Liver (tissue), 3 donors: ENCODE measurements at regions not wholly inside any gene's neighbourhood (a gene's known extent, or its start where the extent isn't known, plus 50 kb on each side); places are given as distances from the start of the nearest gene placed in this dataset.

Experiments
- GABPA ChIP-seq, 2 donors: IDR thresholded peaks in 1 of 2; conservative IDR thresholded peaks in 1 of 2; 2 replicates each; pipeline ENCODE4 v1.6.1; 2016; ENCODE audit warnings: antibody characterized with exemption in 2 of 2, mild to moderate bottlenecking in 1 of 2, moderate library complexity in 1 of 2
- JUND ChIP-seq, 2 donors: IDR thresholded peaks; 2 replicates each; pipeline ENCODE4 v1.6.1; 2016; ENCODE audit warnings: antibody characterized with exemption in 2 of 2
- MAX ChIP-seq: IDR thresholded peaks from 2 replicates; pipeline ENCODE4 v1.6.1; 2016; ENCODE audit warnings: antibody characterized with exemption
- RAD21 ChIP-seq, 2 donors: IDR thresholded peaks; 2 replicates each; pipeline ENCODE4 v1.6.1; 2016; ENCODE audit warnings: antibody characterized with exemption in 2 of 2, mild to moderate bottlenecking in 2 of 2
- REST ChIP-seq: IDR thresholded peaks from 2 replicates; pipeline ENCODE4 v1.6.1; 2016; ENCODE audit warnings: antibody characterized with exemption, mild to moderate bottlenecking
- SP1 ChIP-seq: IDR thresholded peaks from 2 replicates; pipeline ENCODE4 v1.6.1; 2018; ENCODE audit warnings: antibody characterized with exemption, mild to moderate bottlenecking
- YY1 ChIP-seq: IDR thresholded peaks from 2 replicates; pipeline ENCODE4 v1.6.1; 2016; ENCODE audit warnings: antibody characterized with exemption, mild to moderate bottlenecking
- TF ChIP-seq, protein P1 (sequence below): fragments of 150-350 bp; IDR thresholded peaks from 2 replicates; pipeline ENCODE4 v1.5.1; 2017; ENCODE audit warnings: improper control_type of control experiment, low read depth, low read length; ENCODE audit not compliant: missing input control
- TF ChIP-seq, protein P2 (sequence below): IDR thresholded peaks from 2 replicates; pipeline ENCODE4 v1.6.1; 2016; ENCODE audit warnings: antibody characterized with exemption
- donor health status: healthy.
- donor health status: healthy.

GRCh38 chr6:142633317-142633716 lies 311.7 kb downstream of the HIVEP2 start:
- TF ChIP-seq YY1 (no peak), REST (no peak), RAD21 (IDR thresholded peaks at IDR 0.05) (no peak), JUND (IDR thresholded peaks at IDR 0.05) (no peak), MAX (no peak), GABPA (IDR thresholded peaks at IDR 0.05 in 1 of 2, conservative IDR thresholded peaks at IDR 0.05 in 1 of 2) (no peak), SP1 (no peak)
- TF ChIP-seq, protein P1, sequence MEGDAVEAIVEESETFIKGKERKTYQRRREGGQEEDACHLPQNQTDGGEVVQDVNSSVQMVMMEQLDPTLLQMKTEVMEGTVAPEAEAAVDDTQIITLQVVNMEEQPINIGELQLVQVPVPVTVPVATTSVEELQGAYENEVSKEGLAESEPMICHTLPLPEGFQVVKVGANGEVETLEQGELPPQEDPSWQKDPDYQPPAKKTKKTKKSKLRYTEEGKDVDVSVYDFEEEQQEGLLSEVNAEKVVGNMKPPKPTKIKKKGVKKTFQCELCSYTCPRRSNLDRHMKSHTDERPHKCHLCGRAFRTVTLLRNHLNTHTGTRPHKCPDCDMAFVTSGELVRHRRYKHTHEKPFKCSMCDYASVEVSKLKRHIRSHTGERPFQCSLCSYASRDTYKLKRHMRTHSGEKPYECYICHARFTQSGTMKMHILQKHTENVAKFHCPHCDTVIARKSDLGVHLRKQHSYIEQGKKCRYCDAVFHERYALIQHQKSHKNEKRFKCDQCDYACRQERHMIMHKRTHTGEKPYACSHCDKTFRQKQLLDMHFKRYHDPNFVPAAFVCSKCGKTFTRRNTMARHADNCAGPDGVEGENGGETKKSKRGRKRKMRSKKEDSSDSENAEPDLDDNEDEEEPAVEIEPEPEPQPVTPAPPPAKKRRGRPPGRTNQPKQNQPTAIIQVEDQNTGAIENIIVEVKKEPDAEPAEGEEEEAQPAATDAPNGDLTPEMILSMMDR: no peak
- TF ChIP-seq, protein P2, sequence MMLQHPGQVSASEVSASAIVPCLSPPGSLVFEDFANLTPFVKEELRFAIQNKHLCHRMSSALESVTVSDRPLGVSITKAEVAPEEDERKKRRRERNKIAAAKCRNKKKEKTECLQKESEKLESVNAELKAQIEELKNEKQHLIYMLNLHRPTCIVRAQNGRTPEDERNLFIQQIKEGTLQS: no peak
